Endothelial cell (in vitro differentiated cells): ENCODE measurements at regions not wholly inside any gene's neighbourhood (a gene's known extent, or its start where the extent isn't known, plus 50 kb on each side); places are given as distances from the start of the nearest gene placed in this dataset.

Experiments used
- DNase-seq: peaks from one replicate; pipeline ENCODE4 v3.0.0; 2021; ENCODE audit warnings: low spot score
- H3K27ac Mint-ChIP-seq: one replicate; pipeline ENCODE4 v1.8.0; 2021; ENCODE audit warnings: mixed read lengths, inconsistent platforms; ENCODE audit not compliant: unreplicated experiment
- H3K27me3 Mint-ChIP-seq: one replicate; pipeline ENCODE4 v1.8.0; 2021; ENCODE audit warnings: mild to moderate bottlenecking, moderate library complexity, mixed read lengths, inconsistent platforms; ENCODE audit not compliant: unreplicated experiment
- H3K36me3 Mint-ChIP-seq: one replicate; pipeline ENCODE4 v1.8.0; 2021; ENCODE audit warnings: mild to moderate bottlenecking, low read depth, mixed read lengths, inconsistent platforms; ENCODE audit not compliant: unreplicated experiment
- H3K4me1 Mint-ChIP-seq: one replicate; pipeline ENCODE4 v1.8.0; 2021; ENCODE audit warnings: mild to moderate bottlenecking, mixed read lengths, inconsistent platforms; ENCODE audit not compliant: unreplicated experiment
- H3K4me3 Mint-ChIP-seq: one replicate; pipeline ENCODE4 v1.8.0; 2021; ENCODE audit warnings: mild to moderate bottlenecking, mixed read lengths, inconsistent platforms; ENCODE audit not compliant: unreplicated experiment
- H3K9me3 Mint-ChIP-seq: one replicate; pipeline ENCODE4 v1.8.0; 2021; ENCODE audit warnings: mixed read lengths, inconsistent platforms; ENCODE audit not compliant: unreplicated experiment
- TF ChIP-seq, protein P1 (sequence below): fragments of 200-600 bp; sonication (generic); IDR thresholded peaks from one replicate; pipeline ENCODE4 v1.5.0; 2021; ENCODE audit warnings: antibody characterized with exemption; ENCODE audit not compliant: unreplicated experiment

DNA sequence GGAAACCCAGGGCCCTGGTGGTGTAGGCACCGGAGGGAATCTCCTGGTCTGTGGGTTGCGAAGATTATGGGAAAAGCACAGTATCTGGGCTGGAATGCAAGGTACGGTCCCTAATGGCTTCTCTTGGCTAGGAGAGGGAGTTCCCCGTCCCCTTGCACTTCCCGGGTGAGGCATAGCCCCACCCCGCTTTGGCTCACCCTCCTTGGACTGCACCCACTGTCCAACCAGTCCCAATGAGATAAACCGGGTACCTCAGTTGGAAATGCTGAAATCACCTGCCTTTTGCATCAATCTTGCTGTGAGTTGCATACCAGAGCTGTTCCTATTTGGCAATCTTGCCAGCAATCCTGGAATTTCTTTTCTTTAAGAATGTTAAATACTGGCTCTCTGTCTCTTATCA lies 1429.1 kb downstream of the MAT2B start:
- no peak for DNase-seq
- H3K36me3 Mint-ChIP-seq: no peaks in the 10 kb centered on the region
- H3K4me3 Mint-ChIP-seq: no peak overlapping the region
- H3K27ac Mint-ChIP-seq: no peak overlapping the region
- H3K9me3 Mint-ChIP-seq: no peaks in the 10 kb centered on the region
- H3K27me3 Mint-ChIP-seq: no peaks in the 10 kb centered on the region
- H3K4me1 Mint-ChIP-seq: no peaks in the 10 kb centered on the region
- TF ChIP-seq, protein P1, sequence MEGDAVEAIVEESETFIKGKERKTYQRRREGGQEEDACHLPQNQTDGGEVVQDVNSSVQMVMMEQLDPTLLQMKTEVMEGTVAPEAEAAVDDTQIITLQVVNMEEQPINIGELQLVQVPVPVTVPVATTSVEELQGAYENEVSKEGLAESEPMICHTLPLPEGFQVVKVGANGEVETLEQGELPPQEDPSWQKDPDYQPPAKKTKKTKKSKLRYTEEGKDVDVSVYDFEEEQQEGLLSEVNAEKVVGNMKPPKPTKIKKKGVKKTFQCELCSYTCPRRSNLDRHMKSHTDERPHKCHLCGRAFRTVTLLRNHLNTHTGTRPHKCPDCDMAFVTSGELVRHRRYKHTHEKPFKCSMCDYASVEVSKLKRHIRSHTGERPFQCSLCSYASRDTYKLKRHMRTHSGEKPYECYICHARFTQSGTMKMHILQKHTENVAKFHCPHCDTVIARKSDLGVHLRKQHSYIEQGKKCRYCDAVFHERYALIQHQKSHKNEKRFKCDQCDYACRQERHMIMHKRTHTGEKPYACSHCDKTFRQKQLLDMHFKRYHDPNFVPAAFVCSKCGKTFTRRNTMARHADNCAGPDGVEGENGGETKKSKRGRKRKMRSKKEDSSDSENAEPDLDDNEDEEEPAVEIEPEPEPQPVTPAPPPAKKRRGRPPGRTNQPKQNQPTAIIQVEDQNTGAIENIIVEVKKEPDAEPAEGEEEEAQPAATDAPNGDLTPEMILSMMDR: no peak

DNA sequence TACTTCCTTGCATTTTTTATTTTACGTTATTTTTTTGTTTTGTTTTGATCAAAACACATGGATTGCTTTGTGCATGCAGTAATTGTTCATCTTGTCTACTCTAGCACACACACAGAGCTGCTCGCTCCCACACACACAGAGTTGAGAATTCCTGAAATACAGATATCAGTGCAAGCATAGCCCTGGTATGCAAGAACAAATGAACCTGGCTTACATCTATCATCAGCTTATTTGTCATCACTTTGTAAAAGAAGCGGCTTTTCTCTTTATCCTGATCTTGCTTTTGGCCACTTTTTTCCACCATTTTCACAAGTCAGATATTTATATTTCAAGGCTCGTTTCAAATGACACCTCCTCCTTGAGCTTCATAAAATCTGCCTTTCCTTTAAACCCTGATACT lies 1435.7 kb downstream of the MAT2B start:
- no peaks in the 10 kb centered on the region for H3K9me3 Mint-ChIP-seq
- H3K27ac Mint-ChIP-seq: no peak overlapping the region
- H3K4me3 Mint-ChIP-seq: no peak overlapping the region
- DNase-seq: no peak
- H3K4me1 Mint-ChIP-seq: no peaks in the 10 kb centered on the region
- TF ChIP-seq, protein P1: no peak
- no peaks in the 10 kb centered on the region for H3K27me3 Mint-ChIP-seq
- no peaks in the 10 kb centered on the region for H3K36me3 Mint-ChIP-seq

DNA sequence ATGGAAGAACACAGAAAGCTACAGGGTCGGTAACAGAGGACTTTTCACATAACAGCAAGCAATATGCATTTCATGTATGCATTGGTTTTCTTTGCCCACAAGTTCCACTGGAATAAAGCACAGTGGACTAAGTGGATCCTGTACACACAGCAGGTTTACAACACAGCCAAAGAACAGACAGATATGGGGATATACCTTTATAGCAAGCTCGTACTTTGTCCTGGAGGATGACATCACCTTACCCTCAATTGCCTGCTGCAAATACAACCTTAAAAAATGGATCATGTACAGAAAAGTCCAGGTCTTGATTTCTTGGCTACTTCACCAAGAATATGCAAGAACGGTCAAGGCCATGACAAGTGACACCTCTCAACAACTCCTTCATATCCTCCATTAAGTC lies 1445.5 kb downstream of the MAT2B start:
- no peak overlapping the region for H3K27ac Mint-ChIP-seq
- no peak overlapping the region for H3K4me3 Mint-ChIP-seq
- no peak for DNase-seq
- no peaks in the 10 kb centered on the region for H3K9me3 Mint-ChIP-seq
- TF ChIP-seq, protein P1: no peak
- H3K27me3 Mint-ChIP-seq: no peaks in the 10 kb centered on the region
- H3K4me1 Mint-ChIP-seq: no peaks in the 10 kb centered on the region
- no peaks in the 10 kb centered on the region for H3K36me3 Mint-ChIP-seq

DNA sequence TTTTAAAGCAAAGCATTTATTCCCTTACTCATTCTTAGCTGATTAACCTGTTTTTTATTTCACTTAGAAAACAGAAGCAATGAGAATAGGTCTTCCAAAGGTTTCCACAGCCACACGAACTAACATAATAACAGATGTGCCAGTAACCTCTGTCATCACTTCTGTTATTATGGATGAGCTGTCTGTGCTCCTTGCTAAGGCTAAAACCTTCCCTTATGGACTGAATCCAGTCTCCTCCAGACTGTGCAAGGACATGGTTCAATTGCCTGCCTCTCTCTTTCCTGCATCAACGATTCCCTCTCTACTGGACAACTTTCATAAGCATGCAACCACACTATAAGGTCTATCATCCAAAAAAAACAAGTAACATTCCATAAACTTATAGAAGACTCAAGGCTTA lies 1446.2 kb downstream of the MAT2B start:
- H3K27me3 Mint-ChIP-seq: no peaks in the 10 kb centered on the region
- no peak overlapping the region for H3K27ac Mint-ChIP-seq
- TF ChIP-seq, protein P1: no peak
- no peaks in the 10 kb centered on the region for H3K9me3 Mint-ChIP-seq
- no peaks in the 10 kb centered on the region for H3K4me1 Mint-ChIP-seq
- DNase-seq: no peak
- no peak overlapping the region for H3K4me3 Mint-ChIP-seq
- H3K36me3 Mint-ChIP-seq: no peaks in the 10 kb centered on the region

- Mint-ChIP-seq H3K4me1 (no peaks in the 10 kb centered on the region), H3K4me3 (no peak overlapping the region), H3K27me3 (no peaks in the 10 kb centered on the region), H3K36me3 (no peaks in the 10 kb centered on the region), H3K27ac (no peak overlapping the region), H3K9me3 (no peaks in the 10 kb centered on the region)
- TF ChIP-seq, protein P1: peak; percentile 40
- DNase-seq: no peak
Observed at GRCh38 chr5:164958688-164959087, 1453.3 kb downstream of the MAT2B start.
